Retinal pigment epithelial cell (primary cell): ENCODE measurements at regions not wholly inside any gene's neighbourhood (a gene's known extent, or its start where the extent isn't known, plus 50 kb on each side); places are given as distances from the start of the nearest gene placed in this dataset.

ENCODE experiments used
- DNase-seq: peaks from one replicate; pipeline ENCODE4 v3.0.0-alpha.2; 2010; ENCODE audit warnings: low read depth
- H3K4me3 ChIP-seq: 2 replicates; pipeline ENCODE4 v1.5.1; 2011; ENCODE audit warnings: mild to moderate bottlenecking, low read length, control low read depth, moderate library complexity
- CTCF ChIP-seq: conservative IDR thresholded peaks from 2 replicates; pipeline ENCODE4 v1.5.1; 2011; ENCODE audit warnings: low read depth, low read length, control low read depth, inconsistent platforms

GRCh38 chr5:73292816-73293459, 119.9 kb downstream of the TMEM174 start:
- no peak overlapping the region for H3K4me3 ChIP-seq
- no peak for TF ChIP-seq CTCF

GRCh38 chr5:73291873-73292272, 118.9 kb downstream of the TMEM174 start:
- no peak for TF ChIP-seq CTCF
- no peak for DNase-seq
- no peak overlapping the region for H3K4me3 ChIP-seq

More at GRCh38 chr5:73292816-73293459, 119.9 kb downstream of the TMEM174 start:
- DNase-seq = no peak

GRCh38 chr5:73290242-73290641, 117.2 kb downstream of the TMEM174 start:
- DNase-seq = no peak
- TF ChIP-seq CTCF = no peak
- H3K4me3 ChIP-seq = no peak overlapping the region

GRCh38 chr5:73288803-73289720, 116.1 kb downstream of the TMEM174 start:
- DNase-seq = no peak
- no peak for TF ChIP-seq CTCF
- no peak overlapping the region for H3K4me3 ChIP-seq

- no peak overlapping the region for H3K4me3 ChIP-seq
- DNase-seq = no peak
- no peak for TF ChIP-seq CTCF
Observed at GRCh38 chr5:73286896-73287295, 113.9 kb downstream of the TMEM174 start.

GRCh38 chr5:73284985-73285384, 112.0 kb downstream of the TMEM174 start:
- no peak overlapping the region for H3K4me3 ChIP-seq
- no peak for TF ChIP-seq CTCF
- no peak for DNase-seq
